Fibroblast of upper back skin (primary cell): ENCODE measurements at regions not wholly inside any gene's neighbourhood (a gene's known extent, or its start where the extent isn't known, plus 50 kb on each side); places are given as distances from the start of the nearest gene placed in this dataset.
A peak's percentile ranks its signal among the peaks of the same experiment; 100 is the strongest.

Experiments used
- DNase-seq: peaks from one replicate; pipeline ENCODE4 v3.0.0-alpha.2; 2013

DNA sequence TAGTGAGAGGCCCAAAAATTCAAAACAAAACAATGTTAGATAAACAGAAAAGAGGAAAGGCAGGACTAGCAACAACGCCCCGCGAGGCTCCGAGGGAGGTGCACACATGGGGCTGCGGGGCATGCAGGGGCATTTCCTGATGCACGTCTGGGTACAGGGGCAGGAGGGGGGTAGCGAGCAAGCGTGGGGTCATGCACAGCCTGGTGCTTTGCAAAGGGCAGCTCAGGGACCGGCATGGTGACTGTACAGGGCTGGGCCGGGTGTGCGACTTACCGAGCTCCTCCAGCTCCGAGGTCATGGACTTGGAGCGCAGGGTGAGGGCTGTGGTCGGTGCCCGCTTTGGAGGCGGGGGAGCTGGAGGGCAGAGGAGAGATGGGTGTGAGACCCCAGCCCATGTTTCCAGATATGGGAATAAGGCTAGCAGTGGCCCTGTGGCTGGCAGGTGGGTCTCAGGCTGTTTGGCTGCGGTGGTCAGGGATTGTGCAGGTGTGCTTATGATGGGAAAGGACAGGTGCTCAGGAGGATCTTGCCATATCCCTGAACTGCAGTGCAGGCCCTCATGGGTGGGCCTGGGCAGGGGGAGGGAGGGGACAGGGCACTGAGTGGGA, 103.7 kb downstream of the CTTN start:
- no peak for DNase-seq

DNA sequence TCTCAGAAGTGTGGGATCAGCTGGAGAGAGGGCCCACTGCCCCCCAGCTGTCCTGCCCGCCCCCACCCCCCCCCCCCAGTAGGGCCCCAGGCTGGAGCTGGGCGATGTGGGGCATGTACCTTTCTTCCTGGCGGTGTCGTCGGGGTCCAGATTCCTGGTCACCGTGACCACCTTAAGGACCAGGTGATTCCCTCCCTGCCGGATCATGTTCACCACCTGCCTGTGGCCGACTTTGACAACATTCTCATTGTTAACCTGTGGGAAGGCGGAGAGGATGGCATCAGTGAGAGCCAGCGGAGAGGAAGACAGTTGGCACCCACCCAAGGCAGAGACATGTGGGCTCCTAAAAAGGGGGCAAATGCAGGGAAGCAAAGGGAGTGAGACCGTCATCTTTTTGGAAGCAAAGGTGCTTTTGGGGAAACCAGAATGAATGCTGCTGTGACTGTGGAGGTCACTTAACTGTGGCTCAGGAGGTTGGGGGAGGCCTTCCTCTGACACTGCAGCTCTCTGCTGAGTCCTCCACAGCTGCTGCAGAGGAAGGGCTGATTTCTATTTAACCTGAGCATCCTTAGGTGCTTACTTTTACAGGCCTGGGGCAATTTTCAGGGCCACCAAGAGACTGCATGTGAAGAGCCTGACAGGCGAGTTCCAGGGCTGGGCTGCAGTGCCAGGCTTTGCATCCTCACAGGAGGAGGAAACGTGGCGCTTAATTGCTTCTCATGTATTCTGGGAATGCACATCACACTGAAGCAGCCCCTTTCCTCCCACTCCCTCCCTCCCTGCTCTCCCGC, 104.5 kb downstream of the CTTN start:
- DNase-seq: no peak

DNA sequence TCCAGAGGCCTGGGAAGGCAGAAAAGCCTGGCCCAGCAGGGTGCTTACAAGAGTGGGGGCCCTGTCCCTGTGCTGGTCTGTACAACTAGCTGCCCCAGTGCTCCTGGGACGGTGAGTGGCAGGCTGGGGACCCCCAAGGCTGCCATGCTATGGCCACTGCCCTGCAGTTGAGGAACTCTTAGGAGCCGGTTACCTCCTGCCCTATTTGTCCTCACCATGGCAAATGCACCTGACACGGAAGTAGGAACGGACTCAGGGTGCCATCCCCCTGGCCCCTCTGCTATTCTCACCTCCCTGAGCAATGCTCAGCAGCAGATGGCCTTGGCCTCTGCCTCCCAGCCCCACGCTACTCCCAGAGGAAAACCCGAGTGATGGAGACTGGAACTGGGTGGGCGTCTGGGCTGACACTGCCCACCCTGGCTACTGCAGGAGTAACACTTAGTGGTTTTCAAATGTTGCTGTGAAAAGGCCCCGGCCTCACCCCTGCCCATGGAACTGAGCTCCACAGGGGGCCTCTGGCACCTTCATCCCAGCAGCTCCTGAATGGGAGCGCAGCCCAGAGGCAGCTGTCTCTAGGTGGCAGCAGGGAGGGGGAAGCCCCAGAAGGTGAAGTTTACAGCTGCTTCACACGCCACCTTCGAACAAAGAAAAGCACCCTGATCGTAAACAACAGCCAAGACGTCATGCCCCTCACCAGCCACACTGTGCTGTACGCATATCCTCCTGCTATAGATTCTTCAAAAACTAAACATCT, 105.3 kb downstream of the CTTN start:
- DNase-seq: no peak

DNA sequence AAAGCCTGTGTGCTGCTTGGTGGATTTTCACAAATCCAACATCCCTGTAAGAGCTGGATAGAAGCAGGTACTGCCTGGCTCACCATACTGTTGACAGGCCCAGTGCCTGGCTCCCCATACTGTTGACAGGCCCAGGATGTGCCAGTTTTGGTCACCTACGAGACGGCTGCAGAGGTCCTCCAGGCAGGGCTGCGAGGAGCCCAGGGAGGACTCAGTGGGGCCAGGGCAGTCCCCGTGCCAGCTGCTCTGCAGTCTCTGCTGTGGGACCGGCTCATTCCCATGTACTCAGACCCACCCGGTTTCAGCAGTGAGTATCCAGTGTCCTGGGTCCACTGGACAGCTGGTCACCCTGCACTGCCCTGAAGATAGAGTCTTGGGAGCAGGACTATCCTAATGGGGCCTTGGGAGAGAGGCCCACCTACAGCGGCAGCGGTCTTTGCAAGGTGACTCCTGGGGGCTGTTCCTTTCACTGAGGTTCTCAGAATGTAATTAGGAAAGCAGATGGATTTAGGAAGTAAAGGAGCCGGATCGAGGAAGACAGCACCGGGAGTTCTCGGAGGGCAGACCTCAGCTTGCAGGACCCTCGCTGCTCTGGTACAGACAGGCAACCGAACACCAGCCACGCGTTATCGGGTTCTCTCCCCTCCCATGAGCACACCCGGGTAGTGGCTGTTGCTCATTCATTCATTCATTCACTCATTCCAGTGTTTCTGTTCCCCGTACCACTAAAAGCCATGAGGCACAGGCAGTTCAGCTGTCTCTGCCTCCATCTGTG, 106.1 kb downstream of the CTTN start:
- no peak for DNase-seq

DNA sequence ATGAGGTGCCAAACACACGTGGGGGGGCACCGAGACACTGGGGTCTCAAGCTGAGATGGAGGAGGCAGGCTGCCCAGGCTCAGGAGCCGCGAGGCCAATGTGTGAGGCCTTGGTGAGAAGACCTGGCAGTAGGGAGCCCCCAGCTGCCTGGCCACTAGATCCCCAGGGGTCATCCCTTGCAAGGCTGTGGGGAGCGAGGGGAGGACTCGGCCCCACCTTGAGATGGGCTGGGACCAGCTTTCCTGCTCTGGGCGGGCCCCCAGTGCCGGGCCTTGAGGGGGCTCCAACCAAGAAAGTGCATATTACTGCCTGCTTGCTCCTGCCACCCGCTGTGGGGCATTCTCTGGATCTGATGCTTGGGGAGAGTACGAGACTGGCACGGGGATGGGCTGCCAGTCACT, 107.0 kb downstream of the CTTN start:
- no peak for DNase-seq

DNA sequence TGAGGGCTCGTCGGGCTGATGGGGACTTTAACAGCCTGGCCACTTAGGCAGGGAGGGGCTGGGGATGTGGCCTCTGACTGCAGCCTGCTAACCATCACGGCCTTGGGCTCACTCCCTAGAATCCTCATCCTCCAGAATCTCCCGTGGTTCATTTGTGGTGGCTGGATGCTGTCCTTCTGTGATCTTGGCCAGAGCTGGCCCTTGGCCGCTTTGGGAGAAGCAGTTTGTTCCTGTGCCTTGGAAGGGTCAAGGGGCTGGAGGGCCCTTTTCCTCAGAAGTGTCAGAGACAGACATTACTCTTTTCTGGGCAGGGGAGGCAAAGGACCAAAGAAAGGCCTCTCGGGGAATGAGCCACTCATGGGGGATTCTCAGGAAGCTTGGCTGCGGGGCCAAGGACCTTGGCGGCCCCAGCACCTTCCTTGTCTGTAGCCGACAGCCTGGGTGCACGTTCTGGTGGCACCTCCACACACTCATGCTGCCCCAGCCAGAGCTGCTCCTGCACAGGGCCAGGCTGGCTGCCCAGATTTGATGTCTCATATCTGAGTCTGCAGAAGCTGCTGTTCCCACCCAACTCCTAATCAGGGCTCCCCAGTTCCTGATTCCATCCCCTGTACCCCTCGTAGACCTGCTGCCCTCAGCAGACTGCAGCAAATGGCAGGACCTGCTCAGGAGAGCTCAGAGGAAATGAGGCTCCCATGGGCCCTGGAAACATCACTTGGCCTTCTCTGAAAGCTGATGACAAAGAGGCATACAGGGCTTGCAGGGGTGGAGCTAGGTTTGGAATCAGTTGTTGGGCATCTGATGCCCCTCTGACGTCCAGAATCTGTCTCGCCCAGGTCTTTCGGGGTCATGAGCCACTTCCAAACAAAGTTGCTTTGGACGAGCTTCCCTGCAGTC, 107.7 kb downstream of the CTTN start:
- no peak for DNase-seq

DNA sequence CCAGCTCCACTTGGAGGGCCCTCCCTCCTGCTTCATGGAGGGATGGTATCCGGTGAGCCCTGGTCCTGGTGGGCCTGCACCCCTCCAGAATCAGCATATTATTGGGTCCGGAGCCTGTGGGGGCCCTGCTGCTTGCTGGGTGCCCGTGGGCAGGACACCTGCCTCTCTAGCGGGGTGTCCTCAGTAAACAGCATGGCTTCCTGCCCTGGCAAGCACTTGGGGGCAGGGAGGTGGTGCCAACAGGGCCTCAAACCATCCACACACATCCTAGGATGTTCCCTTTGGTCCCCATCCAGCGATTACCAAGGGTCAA, 108.3 kb downstream of the CTTN start:
- DNase-seq: no peak

DNA sequence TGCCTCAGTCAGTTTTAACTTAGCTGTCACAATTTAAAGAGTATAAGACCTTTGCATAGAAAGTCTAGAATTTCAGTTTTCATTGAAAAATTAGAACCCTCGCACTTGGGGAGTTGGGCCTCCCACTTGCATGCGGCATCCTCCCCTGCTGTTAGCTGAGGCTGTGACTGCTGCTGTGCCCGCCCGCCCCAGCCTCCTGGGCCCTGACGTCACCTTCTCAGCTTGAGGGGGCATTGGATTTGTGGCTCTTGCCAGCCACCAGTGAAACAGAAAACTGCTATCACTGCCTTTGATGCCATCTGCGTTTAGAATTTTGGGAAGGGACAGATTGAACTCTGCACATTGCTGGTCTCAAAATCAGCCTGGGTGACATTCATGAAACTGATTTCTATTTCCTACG, 108.7 kb downstream of the CTTN start:
- DNase-seq: no peak

DNA sequence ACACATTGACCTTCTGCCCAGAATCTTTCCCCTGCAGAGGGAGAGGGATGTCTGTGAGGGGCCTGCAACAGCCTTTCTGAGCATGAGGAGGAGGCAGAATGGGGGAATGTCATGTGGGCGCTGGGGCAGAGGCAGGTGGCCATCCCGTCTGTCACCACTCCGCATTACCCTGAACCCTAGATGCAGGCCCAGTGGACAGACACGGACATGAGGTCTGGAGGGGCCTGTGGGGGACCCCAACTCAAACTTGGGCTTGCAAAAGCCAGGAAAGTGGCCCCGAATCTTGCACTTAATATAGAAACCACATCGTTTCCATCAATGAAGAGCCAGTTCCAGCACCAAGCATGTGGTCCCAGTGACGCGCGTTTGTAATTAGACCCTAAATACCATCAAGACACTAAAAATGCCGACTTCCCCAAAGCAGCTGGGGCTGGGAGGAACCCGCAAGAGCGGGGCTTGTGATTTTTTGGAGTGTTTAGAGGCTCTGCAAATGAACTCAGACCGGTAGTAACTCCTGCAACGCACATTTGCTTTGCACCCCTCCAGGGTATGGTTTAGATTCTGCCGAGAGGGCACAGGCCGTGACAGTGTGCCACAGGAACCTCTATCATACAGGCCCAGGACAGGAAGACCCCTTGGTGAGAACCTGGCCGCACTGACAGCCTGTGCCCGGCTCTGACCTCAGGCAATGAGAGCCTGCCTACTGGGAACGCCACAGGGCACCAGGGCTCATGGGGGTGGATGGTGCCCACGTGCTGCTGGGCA, 109.3 kb downstream of the CTTN start:
- DNase-seq: no peak

DNA sequence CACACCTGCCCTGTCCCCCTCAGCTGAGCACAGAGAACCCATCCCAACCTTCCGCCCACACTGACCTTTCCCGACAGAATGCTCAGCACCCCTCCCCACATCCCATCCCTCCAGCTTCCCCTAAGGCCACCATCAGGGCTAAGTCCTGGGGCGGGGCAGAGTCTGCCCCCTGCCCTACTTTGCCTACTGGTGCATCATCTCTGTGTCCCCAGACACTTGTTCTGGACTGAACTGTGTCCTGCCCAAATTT, 109.8 kb downstream of the CTTN start:
- DNase-seq: no peak

DNA sequence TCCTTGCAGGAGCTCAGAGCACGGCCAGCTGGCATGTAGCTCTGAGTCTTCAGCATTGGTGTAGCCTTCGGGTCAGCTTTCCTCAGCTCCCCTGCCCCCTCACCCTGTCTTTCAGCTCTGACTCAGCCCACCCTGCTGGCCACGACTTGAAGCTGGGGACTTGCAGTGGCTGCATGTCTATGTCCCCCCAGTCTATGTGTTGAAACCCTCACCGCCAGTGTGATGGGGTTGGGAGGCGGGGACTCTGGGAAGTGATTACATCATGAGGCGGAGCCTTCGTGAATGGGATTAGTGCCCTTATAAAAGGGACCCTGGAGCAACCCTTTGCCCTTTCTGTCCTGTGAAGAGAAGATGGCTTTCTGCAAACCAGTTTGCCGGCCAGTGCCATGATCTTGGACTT, 111.1 kb downstream of the CTTN start:
- DNase-seq: no peak

DNA sequence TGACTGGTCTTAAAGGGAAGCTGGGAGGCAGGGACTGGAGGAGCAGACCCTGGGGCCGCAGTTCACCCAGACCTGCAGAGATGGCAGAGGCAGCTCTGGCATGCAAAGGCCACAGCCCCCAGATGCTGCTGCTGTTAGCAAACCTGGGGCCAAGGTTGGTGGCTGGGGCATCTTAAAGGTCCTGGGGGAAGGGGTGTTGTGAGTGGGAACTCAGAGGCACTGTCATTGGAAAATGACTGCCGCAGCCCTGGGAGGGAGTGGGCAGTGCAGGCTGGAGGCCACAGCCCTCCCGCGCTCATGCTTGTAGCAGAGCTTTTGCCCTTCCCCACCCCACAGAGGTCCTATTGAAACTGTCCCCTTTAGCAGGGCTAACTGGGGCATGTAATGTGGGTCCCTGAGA, 111.8 kb downstream of the CTTN start:
- no peak for DNase-seq

DNA sequence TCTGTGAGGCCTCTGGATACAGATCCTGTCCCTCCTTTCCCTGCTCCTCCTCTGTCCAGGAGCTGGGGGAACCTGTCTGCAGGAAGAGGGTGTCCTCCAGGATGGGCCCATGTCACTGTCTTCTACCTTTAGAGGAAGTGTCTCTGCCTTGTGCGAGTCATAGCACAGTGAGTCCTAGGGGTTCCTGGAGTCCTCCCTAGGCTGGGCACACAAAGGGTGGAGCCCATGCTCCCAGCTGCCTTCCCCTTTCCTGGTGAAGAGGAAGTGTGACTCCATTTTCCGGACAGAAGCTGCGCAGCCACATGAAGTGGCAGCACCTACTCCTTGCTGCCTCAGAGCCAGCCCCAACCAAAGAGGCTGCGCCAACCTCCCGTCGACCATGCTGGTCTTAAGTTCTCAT, 112.2 kb downstream of the CTTN start:
- DNase-seq: no peak

DNA sequence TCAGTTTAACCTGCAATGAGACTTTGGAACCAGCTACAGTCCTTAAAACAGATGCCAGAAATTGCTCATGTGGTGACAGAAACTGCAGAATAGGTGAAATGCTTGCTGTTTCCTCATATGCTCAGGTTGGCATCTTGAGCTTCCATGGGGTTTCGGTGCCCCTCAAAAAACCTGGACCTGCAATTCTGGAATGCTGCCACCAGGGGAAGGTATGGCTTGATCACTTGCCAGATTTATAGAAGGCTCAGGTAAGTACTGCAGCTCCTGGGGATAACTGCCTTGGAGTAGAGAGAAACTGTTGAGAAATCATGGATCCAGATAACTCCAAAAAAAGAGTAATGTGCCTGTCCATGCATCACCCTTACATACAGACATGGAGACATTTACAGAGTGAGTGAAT, 113.0 kb downstream of the CTTN start:
- no peak for DNase-seq

DNA sequence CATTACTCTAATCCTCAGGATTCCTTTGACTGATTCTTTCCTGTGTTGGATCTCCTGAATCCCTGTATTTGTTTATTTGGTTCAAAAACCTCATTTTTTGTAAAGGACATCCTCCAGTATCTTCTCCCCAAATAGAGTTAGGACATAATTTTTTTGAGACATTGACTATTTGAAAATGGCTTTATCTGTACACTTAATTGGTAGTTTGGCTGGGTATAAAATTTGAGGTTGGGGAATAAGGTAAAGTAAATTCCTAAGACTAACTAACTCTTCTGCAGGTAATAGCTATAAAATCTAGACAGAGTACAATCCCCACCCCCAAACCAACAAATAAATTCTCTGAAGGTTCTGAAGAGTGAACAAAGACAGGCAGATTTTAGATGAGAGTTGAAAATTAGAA, 114.4 kb downstream of the CTTN start:
- DNase-seq: no peak

DNA sequence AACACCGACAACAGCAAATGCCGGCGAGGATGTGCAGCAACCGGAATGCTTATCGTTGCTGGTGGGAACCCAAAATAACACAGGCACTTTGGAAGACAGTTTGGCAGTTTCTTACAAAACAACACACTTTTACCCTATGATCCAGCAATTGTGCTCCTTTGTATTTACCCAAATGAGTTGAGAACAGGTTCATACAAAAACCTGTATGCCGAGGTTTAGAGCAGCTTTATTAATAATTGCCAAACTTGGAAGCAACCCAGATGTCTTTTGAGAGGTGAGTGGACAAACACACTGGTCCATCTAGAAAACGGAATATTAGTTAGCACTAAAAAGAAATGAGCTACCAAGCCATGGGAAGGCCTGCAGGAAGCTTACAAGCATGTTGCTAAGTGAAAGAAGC, 118.9 kb downstream of the CTTN start:
- DNase-seq: no peak

DNA sequence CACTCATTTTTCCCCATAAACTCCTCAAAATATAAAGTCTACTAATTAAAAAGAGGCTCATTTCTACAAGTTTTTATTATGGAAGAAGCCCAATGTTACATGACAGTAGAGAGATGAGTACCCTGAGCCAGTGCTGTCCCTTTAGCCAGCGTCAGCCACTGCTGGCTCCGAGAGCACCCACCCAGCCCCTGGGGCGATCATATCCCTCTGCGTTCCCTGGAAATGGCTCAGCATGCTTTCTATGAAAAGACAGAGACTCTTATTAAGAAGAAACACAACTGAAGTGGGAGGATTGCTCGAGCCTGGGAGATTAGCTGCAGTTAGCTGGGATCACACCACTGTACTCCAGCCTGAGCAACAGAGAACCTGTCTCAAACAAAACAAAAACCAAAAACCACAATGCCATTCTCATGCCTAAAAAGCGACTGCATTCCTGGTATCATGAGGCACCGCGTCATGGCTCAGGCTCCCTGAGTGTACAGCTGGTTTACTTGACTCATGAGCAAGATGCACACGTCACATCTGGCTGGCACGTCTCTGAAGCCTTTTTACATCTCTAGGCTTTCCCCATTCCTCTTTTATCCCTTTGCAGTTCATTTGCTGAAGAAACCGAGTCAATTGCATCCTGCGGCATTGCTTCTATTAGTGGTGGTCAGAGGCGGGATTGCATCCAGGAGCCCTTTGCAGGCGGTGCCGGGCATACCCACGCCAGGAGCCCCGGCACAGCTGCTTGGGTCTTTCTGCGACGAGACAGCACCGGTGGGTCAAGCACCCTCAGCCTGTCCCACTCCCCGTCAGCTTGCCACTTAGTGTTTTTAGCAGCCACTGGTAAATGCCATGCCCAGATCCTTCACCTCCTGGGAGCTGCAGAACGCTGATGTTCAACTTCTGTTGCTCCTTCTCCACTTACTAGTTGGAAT, 119.9 kb downstream of the CTTN start:
- peak; percentile 45 for DNase-seq

DNA sequence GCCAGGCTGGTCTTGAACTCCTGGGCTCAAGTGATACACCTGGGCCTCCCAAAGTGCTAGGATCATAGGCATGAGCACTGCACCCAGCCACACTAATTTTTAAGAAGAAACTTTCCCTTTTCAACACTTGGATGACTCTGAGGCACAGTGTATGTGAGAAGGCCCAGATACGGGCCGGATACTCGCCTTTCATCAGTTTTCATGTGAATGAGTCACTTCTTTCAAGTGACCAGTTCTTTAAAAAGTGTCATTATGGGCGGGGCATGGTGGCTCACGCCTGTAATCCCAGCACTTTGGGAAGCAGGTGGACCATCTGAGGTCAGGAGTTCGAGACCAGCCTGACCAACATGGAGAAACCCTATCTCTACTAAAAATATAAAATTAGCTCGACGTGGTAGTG, 120.8 kb downstream of the CTTN start:
- DNase-seq: no peak

DNA sequence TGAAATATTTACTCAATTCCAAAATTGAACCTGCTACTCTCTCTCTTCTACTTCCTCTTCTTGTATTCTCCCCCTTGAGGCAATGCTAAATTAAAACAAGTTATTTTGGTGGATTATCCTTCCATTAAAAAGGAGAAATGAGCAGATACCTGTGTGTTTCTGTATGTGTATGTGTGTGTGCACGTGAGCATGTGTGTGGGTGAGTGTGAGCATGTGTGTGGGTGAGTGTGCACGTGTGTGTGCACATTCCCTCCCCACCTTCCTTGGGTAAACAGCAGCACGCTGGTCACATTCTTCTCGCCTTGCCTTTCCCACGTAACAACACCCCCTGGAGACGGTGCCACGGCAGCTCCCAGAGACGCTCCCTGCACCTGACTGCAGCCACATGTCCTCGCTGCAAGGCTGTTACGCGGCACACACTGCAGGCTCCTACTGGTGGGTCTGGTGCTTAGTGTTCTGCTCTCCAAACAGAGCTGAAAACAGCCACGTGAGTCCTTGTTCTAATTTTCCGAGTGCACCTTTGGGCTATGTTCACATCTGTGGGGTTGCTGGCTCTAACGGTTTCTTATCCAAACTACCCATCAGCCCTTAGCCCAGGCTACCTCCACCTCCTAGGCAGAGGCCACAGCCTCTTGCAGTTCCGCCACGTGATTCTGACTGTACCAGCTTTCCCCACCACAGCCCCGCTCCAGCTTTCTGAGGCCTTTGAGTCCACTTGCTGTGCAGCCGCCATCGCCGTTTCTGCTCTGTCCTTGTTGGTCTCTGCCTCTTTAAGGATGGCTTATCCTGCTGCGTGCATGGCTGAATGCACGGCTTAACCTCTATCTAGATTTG, 123.4 kb downstream of the CTTN start:
- DNase-seq: no peak

DNA sequence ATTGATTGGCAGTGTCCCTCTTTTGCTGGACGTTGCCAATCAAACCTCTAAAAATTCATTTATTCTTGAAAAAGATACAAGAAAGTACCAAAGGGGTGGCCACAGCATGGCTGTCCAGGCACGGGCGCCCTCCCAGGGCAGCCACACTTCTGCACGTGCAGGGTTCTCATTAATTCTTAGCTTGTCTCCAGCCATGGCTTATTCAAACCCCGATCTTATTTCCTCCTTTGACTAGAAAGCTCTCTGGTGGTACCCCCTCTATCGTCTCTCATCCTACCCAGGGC, 123.9 kb downstream of the CTTN start:
- no peak for DNase-seq
